Neural progenitor cell (in vitro differentiated cells): ENCODE measurements at regions not wholly inside any gene's neighbourhood (a gene's known extent, or its start where the extent isn't known, plus 50 kb on each side); places are given as distances from the start of the nearest gene placed in this dataset.

Experiments
- DNase-seq: peaks from one replicate; pipeline ENCODE4 v3.0.0-alpha.2; 2016; ENCODE audit warnings: low spot score
- H2AFZ ChIP-seq: fragments of 200-600 bp; sonication (generic); replicated peaks from 2 replicates; pipeline ENCODE4 v1.6.1; 2016; ENCODE audit warnings: antibody characterized with exemption
- H3F3A ChIP-seq: fragments of 200-600 bp; sonication (generic); 2 replicates; pipeline ENCODE4 v1.6.1; 2016; ENCODE audit warnings: antibody characterized with exemption, low read depth
- H3K27ac ChIP-seq: fragments of 200-600 bp; sonication (generic); 2 replicates; pipeline ENCODE4 v1.5.1; 2016; ENCODE audit warnings: mild to moderate bottlenecking
- H3K27me3 ChIP-seq: fragments of 200-600 bp; sonication (generic); 2 replicates; pipeline ENCODE4 v1.6.1; 2016; ENCODE audit warnings: mild to moderate bottlenecking, moderate library complexity
- H3K36me3 ChIP-seq: fragments of 200-600 bp; sonication (generic); 2 replicates; pipeline ENCODE4 v1.5.1; 2016
- H3K4me1 ChIP-seq: fragments of 200-600 bp; sonication (generic); 2 replicates; pipeline ENCODE4 v1.6.1; 2016; ENCODE audit warnings: mixed run types
- H3K4me2 ChIP-seq: fragments of 200-600 bp; sonication (generic); 2 replicates; pipeline ENCODE4 v1.6.1; 2016
- H3K4me3 ChIP-seq: fragments of 200-600 bp; sonication (generic); 2 replicates; pipeline ENCODE4 v1.5.1; 2016
- H3K79me2 ChIP-seq: fragments of 200-600 bp; sonication (generic); 2 replicates; pipeline ENCODE4 v1.6.1; 2016; ENCODE audit warnings: low read depth
- H3K9ac ChIP-seq: fragments of 200-600 bp; sonication (generic); 2 replicates; pipeline ENCODE4 v1.6.1; 2016
- H3K9me3 ChIP-seq: fragments of 200-600 bp; sonication (generic); 2 replicates; pipeline ENCODE4 v1.5.1; 2016; ENCODE audit warnings: low read depth
- H4K20me1 ChIP-seq: fragments of 200-600 bp; sonication (generic); 2 replicates; pipeline ENCODE4 v1.6.1; 2016; ENCODE audit warnings: low read depth
- H3K27ac Mint-ChIP-seq: 3 replicates; pipeline ENCODE4 v1.8.0; 2021; ENCODE audit warnings: mixed read lengths
- H3K27me3 Mint-ChIP-seq: 2 replicates; pipeline ENCODE4 v1.8.0; 2022; ENCODE audit warnings: low read depth, mild to moderate bottlenecking, inconsistent platforms, moderate library complexity, mixed read lengths; ENCODE audit not compliant: insufficient read depth
- H3K36me3 Mint-ChIP-seq: 3 replicates; pipeline ENCODE4 v1.8.0; 2021; ENCODE audit warnings: mixed read lengths
- H3K4me1 Mint-ChIP-seq: 3 replicates; pipeline ENCODE4 v1.8.0; 2021; ENCODE audit warnings: mixed read lengths
- H3K4me3 Mint-ChIP-seq: 3 replicates; pipeline ENCODE4 v1.8.0; 2021; ENCODE audit warnings: mild to moderate bottlenecking, moderate library complexity, mixed read lengths
- H3K9me3 Mint-ChIP-seq: 3 replicates; pipeline ENCODE4 v1.8.0; 2020; ENCODE audit warnings: mixed read lengths
- CTCF ChIP-seq: fragments of 200-600 bp; sonication (generic); IDR thresholded peaks from 2 replicates; pipeline ENCODE4 v1.5.1; 2017; ENCODE audit warnings: antibody characterized with exemption, mild to moderate bottlenecking
- EZH2 ChIP-seq: fragments of 200-600 bp; sonication (generic); IDR thresholded peaks from 2 replicates; pipeline ENCODE4 v1.6.1; 2017; ENCODE audit warnings: antibody characterized with exemption, mild to moderate bottlenecking, moderate library complexity
- EZH2phosphoT487 ChIP-seq: fragments of 200-600 bp; sonication (generic); IDR thresholded peaks from 2 replicates; pipeline ENCODE4 v1.6.1; 2017; ENCODE audit warnings: antibody characterized with exemption

- H3K9me3 ChIP-seq = no peaks in the 10 kb centered on the region
- TF ChIP-seq EZH2phosphoT487 (no peak), EZH2 (no peak), CTCF (no peak)
- H3K27me3 Mint-ChIP-seq = no peaks in the 10 kb centered on the region
- H3K36me3 Mint-ChIP-seq = no peaks in the 10 kb centered on the region
- no peak for DNase-seq
- H3K36me3 ChIP-seq = no peaks in the 10 kb centered on the region
- H3K27me3 ChIP-seq = no peaks in the 10 kb centered on the region
- no peaks in the 10 kb centered on the region for H3K79me2 ChIP-seq
- H3K4me1 ChIP-seq = no peaks in the 10 kb centered on the region
- no peaks in the 10 kb centered on the region for H3K9me3 Mint-ChIP-seq
- H3K27ac ChIP-seq = no peak overlapping the region
- no peak overlapping the region for H3K4me3 Mint-ChIP-seq
- no peak overlapping the region for H3K9ac ChIP-seq
- no peak overlapping the region for H2AFZ ChIP-seq
- H3K4me2 ChIP-seq = no peak overlapping the region
- H3F3A ChIP-seq = no peaks in the 10 kb centered on the region
- no peak overlapping the region for H3K4me3 ChIP-seq
- H3K27ac Mint-ChIP-seq = no peak overlapping the region
- peaks cover 2% of the 10 kb centered on the region for H3K4me1 Mint-ChIP-seq
- H4K20me1 ChIP-seq = no peaks in the 10 kb centered on the region
Measured at GRCh38 chr10:130630135-130630534, 493.9 kb downstream of the GLRX3 start.

GRCh38 chr10:130631142-130632096, 495.2 kb downstream of the GLRX3 start:
- H3K27ac Mint-ChIP-seq = no peak overlapping the region
- Histone ChIP-seq H2AFZ (no peak overlapping the region), H3K27ac (no peak overlapping the region), H3K27me3 (no peaks in the 10 kb centered on the region), H3K9me3 (no peaks in the 10 kb centered on the region), H3K4me2 (no peak overlapping the region), H3F3A (no peaks in the 10 kb centered on the region), H4K20me1 (no peaks in the 10 kb centered on the region), H3K79me2 (no peaks in the 10 kb centered on the region), H3K9ac (no peak overlapping the region), H3K36me3 (no peaks in the 10 kb centered on the region), H3K4me3 (no peak overlapping the region), H3K4me1 (no peaks in the 10 kb centered on the region)
- no peaks in the 10 kb centered on the region for H3K27me3 Mint-ChIP-seq
- no peak overlapping the region for H3K4me3 Mint-ChIP-seq
- peaks cover 4% of the 10 kb centered on the region for H3K4me1 Mint-ChIP-seq
- H3K9me3 Mint-ChIP-seq = no peaks in the 10 kb centered on the region
- DNase-seq = no peak
- TF ChIP-seq CTCF (no peak), EZH2 (no peak), EZH2phosphoT487 (no peak)
- H3K36me3 Mint-ChIP-seq = no peaks in the 10 kb centered on the region

GRCh38 chr10:130634816-130635215, 498.6 kb downstream of the GLRX3 start:
- Histone ChIP-seq H3K27ac (no peak overlapping the region), H3K36me3 (no peaks in the 10 kb centered on the region), H3K9ac (no peak overlapping the region), H3K4me2 (no peak overlapping the region), H2AFZ (no peak overlapping the region), H3K9me3 (no peaks in the 10 kb centered on the region), H3K4me1 (no peaks in the 10 kb centered on the region), H3K79me2 (no peaks in the 10 kb centered on the region), H3K27me3 (no peaks in the 10 kb centered on the region), H4K20me1 (no peaks in the 10 kb centered on the region), H3K4me3 (no peak overlapping the region), H3F3A (no peaks in the 10 kb centered on the region)
- TF ChIP-seq CTCF = no peak
- TF ChIP-seq EZH2phosphoT487 = no peak
- TF ChIP-seq EZH2 = no peak
- peaks cover 8% of the 10 kb centered on the region for H3K4me1 Mint-ChIP-seq
- H3K27me3 Mint-ChIP-seq = no peaks in the 10 kb centered on the region
- no peaks in the 10 kb centered on the region for H3K36me3 Mint-ChIP-seq
- H3K4me3 Mint-ChIP-seq = no peak overlapping the region
- H3K9me3 Mint-ChIP-seq = no peaks in the 10 kb centered on the region
- no peak for DNase-seq
- H3K27ac Mint-ChIP-seq = no peak overlapping the region
